Panc1 (cell line): ENCODE measurements at regions not wholly inside any gene's neighbourhood (a gene's known extent, or its start where the extent isn't known, plus 50 kb on each side); places are given as distances from the start of the nearest gene placed in this dataset.

Source experiments
- ATAC-seq: fragments of 200-7000 bp; cut with Tn5 transposase; 2 replicates; pipeline ENCODE4 v1.9.1; 2020; ENCODE audit warnings: mild to moderate bottlenecking, moderate library complexity
- BruUV-seq: library from RNA; stranded (reverse); fragments of 400-500 nt; replicated peaks from 2 replicates; lab custom pipeline; 2021; lab: Mats Ljungman, UMichigan
- CTCF ChIA-PET: fragments of 300-600 bp; sonication (Branson Sonifier 250); formaldehyde crosslinking; loops from one replicate; lab custom pipeline; 2022; ENCODE audit warnings: antibody characterized with exemption; lab: Charles Lee
- POLR2A ChIA-PET: fragments of 300-600 bp; sonication (Branson Sonifier 250); formaldehyde crosslinking; loops from one replicate; lab custom pipeline; 2022; ENCODE audit warnings: antibody characterized with exemption; lab: Charles Lee
- DNase-seq: peaks from one replicate; pipeline ENCODE4 v3.0.0-alpha.2; 2010; ENCODE audit warnings: low read depth, low spot score
- H3K27ac ChIP-seq: 2 replicates; pipeline ENCODE4 v1.5.1; 2011; ENCODE audit warnings: mild to moderate bottlenecking, low read length, inconsistent platforms
- H3K27me3 ChIP-seq: fragments of 200-500 bp; sonication (Bioruptor generic); 2 replicates; pipeline ENCODE4 v1.6.0; 2014; ENCODE audit warnings: low read length, inconsistent platforms; ENCODE audit not compliant: control insufficient read depth, insufficient read depth
- H3K36me3 ChIP-seq: fragments of 200-500 bp; sonication (Bioruptor generic); 2 replicates; pipeline ENCODE4 v1.5.1; 2014; ENCODE audit warnings: inconsistent platforms, mild to moderate bottlenecking, low read length, moderate library complexity; ENCODE audit not compliant: control insufficient read depth, insufficient read depth
- H3K4me1 ChIP-seq: 2 replicates; pipeline ENCODE4 v1.5.1; 2011; ENCODE audit warnings: inconsistent platforms, mild to moderate bottlenecking, low read length, moderate library complexity; ENCODE audit not compliant: control insufficient read depth, insufficient read depth
- H3K4me3 ChIP-seq, 2 experiments: 2 replicates each; pipeline ENCODE4 v1.5.1; 2011 to 2012; ENCODE audit warnings: low read depth in 2 of 2, low read length in 2 of 2, mild to moderate bottlenecking in 2 of 2, inconsistent platforms in 1 of 2, moderate library complexity in 1 of 2
- H3K9me3 ChIP-seq: fragments of 200-500 bp; sonication (Bioruptor generic); 2 replicates; pipeline ENCODE4 v1.5.1; 2014; ENCODE audit warnings: low read depth, mild to moderate bottlenecking, inconsistent platforms, low read length, moderate library complexity; ENCODE audit not compliant: control insufficient read depth, insufficient read depth
- CTCF ChIP-seq: fragments of 450-650 bp; IDR thresholded peaks from 2 replicates; pipeline ENCODE4 v1.5.1; 2017; ENCODE audit warnings: mild to moderate bottlenecking
- POLR2AphosphoS5 ChIP-seq: IDR thresholded peaks from 2 replicates; pipeline ENCODE4 v1.6.1; 2012; ENCODE audit warnings: mild to moderate bottlenecking, low read depth, low read length, moderate library complexity
- REST ChIP-seq, 2 experiments: IDR thresholded peaks; 2 replicates each; pipeline ENCODE4 v1.6.1; 2011 to 2012; ENCODE audit warnings: low read depth in 2 of 2, control low read depth in 1 of 2, low read length in 1 of 2, mild to moderate bottlenecking in 1 of 2, moderate library complexity in 1 of 2; ENCODE audit not compliant: insufficient read depth in 1 of 2
- SIN3A ChIP-seq: IDR thresholded peaks from 2 replicates; pipeline ENCODE4 v1.6.1; 2012; ENCODE audit warnings: low read depth, mild to moderate bottlenecking, low read length, moderate library complexity, borderline replicate concordance; ENCODE audit not compliant: insufficient read depth
- TCF7L2 ChIP-seq: IDR thresholded peaks from 2 replicates; pipeline ENCODE4 v1.6.1; 2011; ENCODE audit warnings: mild to moderate bottlenecking, low read depth, low read length, inconsistent platforms
- in situ Hi-C: cut with HindIII; loops from 2 replicates; pipeline ENCODE4 v1.10.0; 2016; ENCODE audit warnings: low sequenced_read_pairs, low pct_unique_long_range_greater_than_20kb
- intact Hi-C: fragments of 100-400 bp; cut with micrococcal nuclease; formaldehyde crosslinking; loops from one replicate; pipeline ENCODE4 v1.10.0; 2022; ENCODE audit not compliant: unreplicated experiment

DNA sequence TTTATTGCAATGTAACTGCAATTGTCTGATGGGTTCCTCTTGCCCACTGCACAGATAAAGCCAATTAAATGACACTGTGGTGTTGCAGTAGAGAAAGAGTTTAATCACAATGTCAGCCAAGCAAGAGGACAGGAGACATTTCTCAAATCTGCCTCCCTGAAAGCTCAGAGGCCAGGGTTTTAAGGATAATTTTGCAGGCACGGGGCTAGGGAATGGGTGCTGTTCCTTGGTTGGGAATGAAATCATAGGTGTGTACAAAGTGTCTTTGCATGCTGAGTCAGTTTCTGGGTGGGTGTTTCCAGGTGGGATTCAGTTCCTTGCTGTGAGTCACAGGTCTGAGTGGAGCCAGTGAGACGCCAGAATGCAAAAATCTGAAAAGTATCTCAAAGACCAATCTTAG, 271.4 kb downstream of the DOK5 start:
- CTCF ChIA-PET = no interaction called here
- no peaks in the 10 kb centered on the region for H3K36me3 ChIP-seq
- TF ChIP-seq SIN3A (no peak), REST (IDR thresholded peaks at IDR 0.05; ENCODE audit: insufficient read depth in 1 of 2, low read depth in 2 of 2, low read length in 1 of 2) (no peak), CTCF (no peak), TCF7L2 (no peak), POLR2AphosphoS5 (no peak)
- no peaks in the 10 kb centered on the region for H3K4me1 ChIP-seq
- POLR2A ChIA-PET = no interaction called here
- H3K9me3 ChIP-seq = 0 out of 2 replicates have a peak, but pooled peaks cover 3% of the 10 kb centered on the region
- in situ Hi-C loops = no loop called here
- no peak for DNase-seq
- intact Hi-C loops = no loop called here
- BruUV-seq = no TSS peak
- H3K27ac ChIP-seq = no peak overlapping the region
- no peak for ATAC-seq
- H3K4me3 ChIP-seq = no peak overlapping the region
- no peaks in the 10 kb centered on the region for H3K27me3 ChIP-seq

DNA sequence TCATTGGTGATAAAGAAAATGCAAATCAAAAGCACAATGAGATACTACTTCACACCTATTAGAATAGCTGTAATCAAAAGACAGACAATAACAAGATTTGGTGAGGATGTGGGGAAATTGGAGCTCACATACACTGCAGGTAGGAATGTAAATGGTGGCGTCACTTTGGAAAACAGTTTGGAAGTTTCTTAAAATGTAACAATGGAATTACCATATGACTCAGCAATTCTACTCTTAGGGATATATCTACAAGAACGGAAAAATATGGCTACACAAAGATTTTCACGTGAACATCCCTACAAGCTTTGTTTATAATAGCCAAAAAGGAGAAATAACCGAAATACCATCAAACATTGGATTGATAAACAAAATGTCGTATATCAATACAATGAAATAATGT, 270.4 kb downstream of the DOK5 start:
- no peak for DNase-seq
- no peak overlapping the region for H3K27ac ChIP-seq
- no peaks in the 10 kb centered on the region for H3K4me1 ChIP-seq
- 0 out of 2 replicates have a peak, but pooled peaks cover 3% of the 10 kb centered on the region for H3K9me3 ChIP-seq
- POLR2A ChIA-PET = no interaction called here
- no peak overlapping the region for H3K4me3 ChIP-seq
- no peak for ATAC-seq
- H3K36me3 ChIP-seq = no peaks in the 10 kb centered on the region
- no peaks in the 10 kb centered on the region for H3K27me3 ChIP-seq
- intact Hi-C loops (no loop called here), in situ Hi-C loops (no loop called here)
- TF ChIP-seq TCF7L2 (no peak), POLR2AphosphoS5 (no peak), SIN3A (no peak), CTCF (no peak), REST (IDR thresholded peaks at IDR 0.05; ENCODE audit: insufficient read depth in 1 of 2, low read depth in 2 of 2, low read length in 1 of 2) (no peak)
- no TSS peak for BruUV-seq
- CTCF ChIA-PET = no interaction called here
